Trophoblast cell (in vitro differentiated cells and primary cell): ENCODE measurements at regions not wholly inside any gene's neighbourhood (a gene's known extent, or its start where the extent isn't known, plus 50 kb on each side); places are given as distances from the start of the nearest gene placed in this dataset.

ENCODE experiments used
- DNase-seq, 2 donors: peaks; one replicate each; pipeline ENCODE4 v3.0.0-alpha.2; 2016
- H2AFZ ChIP-seq: 2 replicates; pipeline ENCODE4 v1.6.1; 2013; ENCODE audit warnings: low read length, moderate library complexity, mild to moderate bottlenecking; ENCODE audit not compliant: insufficient read depth, poor library complexity
- H2AK5ac ChIP-seq: 2 replicates; pipeline ENCODE4 v1.6.1; 2013; ENCODE audit warnings: mild to moderate bottlenecking, low read length
- H2BK120ac ChIP-seq: 2 replicates; pipeline ENCODE4 v1.6.1; 2013; ENCODE audit warnings: low read length, mild to moderate bottlenecking, moderate library complexity; ENCODE audit not compliant: insufficient read depth, poor library complexity
- H2BK12ac ChIP-seq: 2 replicates; pipeline ENCODE4 v1.6.1; 2013; ENCODE audit warnings: mild to moderate bottlenecking, low read length, moderate library complexity
- H2BK5ac ChIP-seq: 2 replicates; pipeline ENCODE4 v1.6.1; 2013; ENCODE audit warnings: low read length, low read depth, moderate library complexity, mild to moderate bottlenecking; ENCODE audit not compliant: poor library complexity
- H3K14ac ChIP-seq: 2 replicates; pipeline ENCODE4 v1.6.1; 2013; ENCODE audit warnings: mild to moderate bottlenecking, low read length
- H3K18ac ChIP-seq: 2 replicates; pipeline ENCODE4 v1.6.1; 2013; ENCODE audit warnings: mild to moderate bottlenecking, low read length
- H3K23ac ChIP-seq: 2 replicates; pipeline ENCODE4 v1.6.1; 2013; ENCODE audit warnings: low read length
- H3K27ac ChIP-seq: 2 replicates; pipeline ENCODE4 v1.5.1; 2013; ENCODE audit warnings: low read depth, mild to moderate bottlenecking, inconsistent platforms, low read length, moderate library complexity
- H3K27me3 ChIP-seq: 2 replicates; pipeline ENCODE4 v1.6.1; 2013; ENCODE audit warnings: inconsistent platforms, mild to moderate bottlenecking, low read length, moderate library complexity; ENCODE audit not compliant: insufficient read depth
- H3K36me3 ChIP-seq, 2 experiments: 1 replicate in 1 of 2; 2 replicates in 1 of 2; pipeline ENCODE4 v1.6.1; 2013; ENCODE audit warnings: low read length in 2 of 2, mild to moderate bottlenecking in 2 of 2, moderate library complexity in 1 of 2; ENCODE audit not compliant: insufficient read depth in 2 of 2, control insufficient read depth in 1 of 2
- H3K4ac ChIP-seq: 2 replicates; pipeline ENCODE4 v1.6.1; 2013; ENCODE audit warnings: low read depth, mild to moderate bottlenecking, low read length, moderate library complexity
- H3K4me1 ChIP-seq, 2 experiments: 1 replicate in 1 of 2; 2 replicates in 1 of 2; pipeline ENCODE4 v1.6.1; 2013; ENCODE audit warnings: low read length in 2 of 2, mild to moderate bottlenecking in 2 of 2, moderate library complexity in 1 of 2; ENCODE audit not compliant: insufficient read depth in 2 of 2, control insufficient read depth in 1 of 2
- H3K4me2 ChIP-seq: 2 replicates; pipeline ENCODE4 v1.6.1; 2013; ENCODE audit warnings: inconsistent platforms, mild to moderate bottlenecking, low read length, moderate library complexity
- H3K4me3 ChIP-seq: 2 replicates; pipeline ENCODE4 v1.5.1; 2013; ENCODE audit warnings: mild to moderate bottlenecking, low read depth, low read length, inconsistent platforms
- H3K79me1 ChIP-seq: one replicate; pipeline ENCODE4 v1.6.1; 2013; ENCODE audit warnings: low read length
- H3K79me2 ChIP-seq: 2 replicates; pipeline ENCODE4 v1.6.1; 2013; ENCODE audit warnings: low read length, mild to moderate bottlenecking; ENCODE audit not compliant: control insufficient read depth, insufficient read depth, poor library complexity
- H3K9ac ChIP-seq: 2 replicates; pipeline ENCODE4 v1.6.1; 2013; ENCODE audit warnings: mild to moderate bottlenecking, low read length
- H3K9me3 ChIP-seq: 2 replicates; pipeline ENCODE4 v1.6.1; 2013; ENCODE audit warnings: low read depth, mild to moderate bottlenecking, control low read depth, inconsistent platforms, low read length; ENCODE audit not compliant: insufficient read depth
- H4K12ac ChIP-seq: 2 replicates; pipeline ENCODE4 v1.6.1; 2013; ENCODE audit warnings: low read depth, mild to moderate bottlenecking, low read length, moderate library complexity
- H4K8ac ChIP-seq: 2 replicates; pipeline ENCODE4 v1.6.1; 2013; ENCODE audit warnings: low read depth, mild to moderate bottlenecking, low read length, moderate library complexity
- H4K91ac ChIP-seq: one replicate; pipeline ENCODE4 v1.6.1; 2013; ENCODE audit warnings: low read depth, mild to moderate bottlenecking, low read length, moderate library complexity
- WGBS: extraction: QIAGEN DNeasy Blood & Tissue Kit; methylation state at CpG from one replicate; pipeline ENCODE4 v1.1.7; 2013; ENCODE audit warnings: missing lambda C conversion rate; ENCODE audit not compliant: insufficient read length, insufficient coverage; ENCODE audit errors: extremely low coverage; 5-methylcytosine and 5-hydroxymethylcytosine counted together

GRCh38 chr10:132479024-132479602, 58.5 kb upstream of the INPP5A start:
- H2BK12ac ChIP-seq: no peak overlapping the region
- H4K8ac ChIP-seq: no peak overlapping the region
- no peak for DNase-seq
- H3K36me3 ChIP-seq: no peaks in the 10 kb centered on the region
- no peak overlapping the region for H3K4me3 ChIP-seq
- no peak overlapping the region for H2BK120ac ChIP-seq
- H3K79me2 ChIP-seq: no peaks in the 10 kb centered on the region
- no peak overlapping the region for H2AFZ ChIP-seq
- no peak overlapping the region for H3K18ac ChIP-seq
- no peaks in the 10 kb centered on the region for H3K79me1 ChIP-seq
- no CpG with 5 or more reads among the region's 14 CpGs for WGBS
- no peak overlapping the region for H4K91ac ChIP-seq
- no peak overlapping the region for H3K27ac ChIP-seq
- no peak overlapping the region for H3K4me2 ChIP-seq
- no peaks in the 10 kb centered on the region for H3K27me3 ChIP-seq
- H3K4ac ChIP-seq: no peak overlapping the region
- peaks cover 2% of the 10 kb centered on the region for H3K9me3 ChIP-seq
- H2AK5ac ChIP-seq: no peak overlapping the region
- no peak overlapping the region for H4K12ac ChIP-seq
- H3K14ac ChIP-seq: no peak overlapping the region
- no peak overlapping the region for H2BK5ac ChIP-seq
- H3K4me1 ChIP-seq: peaks cover 0 to 2% of the 10 kb centered on the region in 2 experiments
- no peak overlapping the region for H3K23ac ChIP-seq
- H3K9ac ChIP-seq: no peak overlapping the region

DNA sequence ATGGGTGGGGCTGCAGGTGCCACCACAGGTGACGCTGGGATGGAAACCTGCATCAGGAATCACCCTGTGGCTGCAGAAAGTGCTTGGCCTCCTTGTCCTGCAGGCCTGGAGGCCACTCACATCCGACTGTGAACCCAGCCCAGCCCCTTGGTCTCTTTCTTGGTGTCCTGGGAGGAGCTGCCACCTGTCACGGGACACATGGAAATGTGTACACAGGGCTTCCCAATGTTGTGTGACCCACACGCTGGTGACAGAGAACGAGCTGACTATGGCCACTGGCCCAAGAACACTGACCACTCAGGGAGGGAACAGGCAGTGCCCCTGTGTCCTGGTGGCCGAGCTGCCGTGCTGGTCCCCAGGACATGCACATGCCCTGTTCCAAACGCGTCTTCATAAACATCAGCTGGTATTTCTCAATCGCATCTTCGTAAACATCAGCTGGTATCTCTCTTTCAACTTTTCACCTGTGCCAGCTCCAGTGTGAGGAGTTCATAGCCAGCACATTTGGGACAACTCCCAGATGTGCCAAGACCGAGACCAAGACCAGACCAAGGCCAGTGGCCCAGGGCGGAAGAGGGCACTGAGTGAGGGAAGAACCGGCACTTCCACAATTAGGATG, 57.9 kb upstream of the INPP5A start:
- Histone ChIP-seq H4K8ac (no peak overlapping the region), H3K18ac (no peak overlapping the region), H2AFZ (no peak overlapping the region), H3K4ac (no peak overlapping the region), H3K9ac (no peak overlapping the region), H3K4me1 (peaks cover 0 to 2% of the 10 kb centered on the region in 2 experiments), H3K36me3 (no peaks in the 10 kb centered on the region), H3K79me1 (no peaks in the 10 kb centered on the region), H3K9me3 (peaks cover 2% of the 10 kb centered on the region), H3K79me2 (no peaks in the 10 kb centered on the region), H3K27ac (no peak overlapping the region), H4K12ac (no peak overlapping the region), H2BK5ac (no peak overlapping the region), H2BK120ac (no peak overlapping the region), H2AK5ac (no peak overlapping the region), H3K4me3 (no peak overlapping the region), H3K27me3 (no peaks in the 10 kb centered on the region), H4K91ac (no peak overlapping the region), H2BK12ac (no peak overlapping the region), H3K23ac (no peak overlapping the region), H3K4me2 (no peak overlapping the region), H3K14ac (no peak overlapping the region)
- DNase-seq: no peak
- no CpG with 5 or more reads among the region's 14 CpGs for WGBS

GRCh38 chr10:132480356-132480755, 57.2 kb upstream of the INPP5A start:
- Histone ChIP-seq H4K12ac (no peak overlapping the region), H3K79me1 (no peaks in the 10 kb centered on the region), H2BK5ac (no peak overlapping the region), H3K23ac (no peak overlapping the region), H2AK5ac (no peak overlapping the region), H3K79me2 (no peaks in the 10 kb centered on the region), H3K18ac (no peak overlapping the region), H4K8ac (no peak overlapping the region), H2BK120ac (no peak overlapping the region), H3K9ac (no peak overlapping the region), H3K36me3 (no peaks in the 10 kb centered on the region), H3K4me2 (no peak overlapping the region), H2BK12ac (no peak overlapping the region), H3K4ac (no peak overlapping the region), H3K4me1 (peaks cover 0 to 2% of the 10 kb centered on the region in 2 experiments), H2AFZ (no peak overlapping the region), H4K91ac (no peak overlapping the region), H3K27ac (no peak overlapping the region), H3K27me3 (no peaks in the 10 kb centered on the region), H3K4me3 (no peak overlapping the region), H3K14ac (no peak overlapping the region), H3K9me3 (peaks cover 4% of the 10 kb centered on the region)
- no peak for DNase-seq
- WGBS: no CpG with 5 or more reads among the region's 7 CpGs

GRCh38 chr10:132481690-132482089, 55.9 kb upstream of the INPP5A start:
- DNase-seq: no peak

More at GRCh38 chr10:132481690-132482089, 55.9 kb upstream of the INPP5A start:
- H4K91ac ChIP-seq: no peak overlapping the region
- no peak overlapping the region for H3K27ac ChIP-seq
- no peak overlapping the region for H3K4ac ChIP-seq
- no peak overlapping the region for H3K14ac ChIP-seq
- H4K8ac ChIP-seq: no peak overlapping the region
- H3K79me1 ChIP-seq: no peaks in the 10 kb centered on the region
- peaks cover 0 to 2% of the 10 kb centered on the region in 2 experiments for H3K4me1 ChIP-seq
- peaks cover 4% of the 10 kb centered on the region for H3K9me3 ChIP-seq
- no peak overlapping the region for H4K12ac ChIP-seq
- no peak overlapping the region for H2BK12ac ChIP-seq
- no peak overlapping the region for H3K23ac ChIP-seq
- no CpG with 5 or more reads among the region's 10 CpGs for WGBS
- no peak overlapping the region for H2AK5ac ChIP-seq
- no peaks in the 10 kb centered on the region for H3K79me2 ChIP-seq
- no peaks in the 10 kb centered on the region for H3K27me3 ChIP-seq
- H3K18ac ChIP-seq: no peak overlapping the region
- H3K4me3 ChIP-seq: no peak overlapping the region
- H2BK5ac ChIP-seq: no peak overlapping the region
- H2BK120ac ChIP-seq: no peak overlapping the region
- H3K4me2 ChIP-seq: no peak overlapping the region
- H3K9ac ChIP-seq: no peak overlapping the region
- H2AFZ ChIP-seq: no peak overlapping the region
- H3K36me3 ChIP-seq: no peaks in the 10 kb centered on the region
